GM23248 (cell line): ENCODE measurements at regions not wholly inside any gene's neighbourhood (a gene's known extent, or its start where the extent isn't known, plus 50 kb on each side); places are given as distances from the start of the nearest gene placed in this dataset.

Experiments used
- DNase-seq: peaks from one replicate; pipeline ENCODE4 v3.0.0-alpha.2; 2015
- H2AFZ ChIP-seq: fragments of 200-600 bp; sonication (generic); 2 replicates; pipeline ENCODE4 v1.6.1; 2016; ENCODE audit warnings: antibody characterized with exemption
- H3F3A ChIP-seq: fragments of 200-600 bp; sonication (generic); 2 replicates; pipeline ENCODE4 v1.6.1; 2016; ENCODE audit warnings: mild to moderate bottlenecking, antibody characterized with exemption, mixed run types; ENCODE audit not compliant: insufficient read depth
- H3K27ac ChIP-seq: fragments of 200-600 bp; sonication (generic); 2 replicates; pipeline ENCODE4 v1.5.1; 2016; ENCODE audit warnings: mild to moderate bottlenecking
- H3K27me3 ChIP-seq: fragments of 200-600 bp; sonication (generic); replicated peaks from 2 replicates; pipeline ENCODE4 v1.6.1; 2016; ENCODE audit warnings: mild to moderate bottlenecking; ENCODE audit not compliant: insufficient read depth
- H3K36me3 ChIP-seq: fragments of 200-600 bp; sonication (generic); 2 replicates; pipeline ENCODE4 v1.6.1; 2016; ENCODE audit warnings: low read depth, mild to moderate bottlenecking
- H3K4me1 ChIP-seq: fragments of 200-600 bp; sonication (generic); 2 replicates; pipeline ENCODE4 v1.6.1; 2016; ENCODE audit warnings: mild to moderate bottlenecking; ENCODE audit not compliant: insufficient read depth
- H3K4me2 ChIP-seq: fragments of 200-600 bp; sonication (generic); one replicate; pipeline ENCODE4 v1.6.1; 2016; ENCODE audit warnings: mild to moderate bottlenecking; ENCODE audit not compliant: unreplicated experiment
- H3K4me3 ChIP-seq: fragments of 200-600 bp; sonication (generic); 2 replicates; pipeline ENCODE4 v1.5.1; 2016; ENCODE audit warnings: mild to moderate bottlenecking
- H3K79me2 ChIP-seq: fragments of 200-600 bp; sonication (generic); 2 replicates; pipeline ENCODE4 v1.6.1; 2016; ENCODE audit warnings: mild to moderate bottlenecking; ENCODE audit not compliant: insufficient read depth
- H3K9ac ChIP-seq: fragments of 200-600 bp; sonication (generic); 2 replicates; pipeline ENCODE4 v1.6.1; 2016; ENCODE audit warnings: mild to moderate bottlenecking
- H3K9me2 ChIP-seq: fragments of 200-600 bp; sonication (generic); 2 replicates; pipeline ENCODE4 v1.6.1; 2016; ENCODE audit warnings: mixed run types, mild to moderate bottlenecking, moderate library complexity; ENCODE audit not compliant: insufficient read depth
- H3K9me3 ChIP-seq: fragments of 200-600 bp; sonication (generic); one replicate; pipeline ENCODE4 v1.6.1; 2017; ENCODE audit warnings: low read depth
- H4K20me1 ChIP-seq: fragments of 200-600 bp; sonication (generic); 2 replicates; pipeline ENCODE4 v1.6.0; 2016; ENCODE audit not compliant: insufficient read depth
- EZH2 ChIP-seq: fragments of 200-600 bp; sonication (generic); IDR thresholded peaks from 2 replicates; pipeline ENCODE4 v1.6.1; 2018; ENCODE audit warnings: antibody characterized with exemption, mild to moderate bottlenecking; ENCODE audit not compliant: insufficient read depth, poor library complexity, severe bottlenecking
- EZH2phosphoT487 ChIP-seq: fragments of 200-600 bp; sonication (generic); IDR thresholded peaks from 2 replicates; pipeline ENCODE4 v1.6.1; 2018; ENCODE audit warnings: antibody characterized with exemption, moderate library complexity, mild to moderate bottlenecking, low read depth; ENCODE audit not compliant: insufficient read depth
- WGBS, 2 experiments: methylation state at CpG; one replicate each; pipeline ENCODE4 v1.1.6; 2015 to 2017; ENCODE audit warnings: low lambda C conversion rate in 2 of 2, low coverage in 1 of 2; ENCODE audit errors: missing lambda C conversion rate in 2 of 2; 5-methylcytosine and 5-hydroxymethylcytosine counted together
- in situ Hi-C: fragments of 300-500 bp; cut with MboI; formaldehyde crosslinking; loops from 2 replicates; pipeline ENCODE4 v1.15.0; 2020

GRCh38 chr5:74431290-74431669 lies 209.2 kb downstream of the ENC1 start:
- in situ Hi-C loops = no loop called here
- no peak for TF ChIP-seq EZH2
- TF ChIP-seq EZH2phosphoT487 = no peak
- H3K9ac ChIP-seq = no peak overlapping the region
- H2AFZ ChIP-seq = no peak overlapping the region
- no peaks in the 10 kb centered on the region for H3F3A ChIP-seq
- no peaks in the 10 kb centered on the region for H3K27me3 ChIP-seq
- H3K79me2 ChIP-seq = no peaks in the 10 kb centered on the region
- H3K4me3 ChIP-seq = no peak overlapping the region
- no peaks in the 10 kb centered on the region for H3K36me3 ChIP-seq
- no peak overlapping the region for H3K4me2 ChIP-seq
- peaks cover 11% of the 10 kb centered on the region for H3K4me1 ChIP-seq
- no peak for DNase-seq
- H3K9me3 ChIP-seq = no peaks in the 10 kb centered on the region
- WGBS, 2 experiments = 89 to 93% methylated on average over 2 of the region's 2 CpGs
- no peaks in the 10 kb centered on the region for H4K20me1 ChIP-seq
- H3K9me2 ChIP-seq = no peaks in the 10 kb centered on the region
- H3K27ac ChIP-seq = no peak overlapping the region

- Histone ChIP-seq H3K36me3 (no peaks in the 10 kb centered on the region), H2AFZ (no peak overlapping the region), H3K9ac (no peak overlapping the region), H3K4me3 (no peak overlapping the region), H3K27ac (no peak overlapping the region), H3K9me3 (no peaks in the 10 kb centered on the region), H3K4me1 (peaks cover 11% of the 10 kb centered on the region), H4K20me1 (no peaks in the 10 kb centered on the region), H3K27me3 (no peaks in the 10 kb centered on the region), H3K9me2 (no peaks in the 10 kb centered on the region), H3F3A (no peaks in the 10 kb centered on the region), H3K79me2 (no peaks in the 10 kb centered on the region), H3K4me2 (no peak overlapping the region)
- DNase-seq = no peak
- in situ Hi-C loops = no loop called here
- WGBS, 2 experiments = 58 to 64% methylated on average over 4 of the region's 4 CpGs
- no peak for TF ChIP-seq EZH2
- TF ChIP-seq EZH2phosphoT487 = no peak
These were observed 209.8 kb downstream of the ENC1 start for GRCh38 chr5:74430631-74431289.

- Histone ChIP-seq H3K9me3 (no peaks in the 10 kb centered on the region), H3K27me3 (no peaks in the 10 kb centered on the region), H3K79me2 (no peaks in the 10 kb centered on the region), H3K4me2 (no peak overlapping the region), H2AFZ (no peak overlapping the region), H3K4me3 (no peak overlapping the region), H3K9ac (no peak overlapping the region), H3K36me3 (no peaks in the 10 kb centered on the region), H3K9me2 (no peaks in the 10 kb centered on the region), H3K4me1 (peaks cover 15% of the 10 kb centered on the region), H4K20me1 (no peaks in the 10 kb centered on the region), H3F3A (0 out of 2 replicates have a peak, but pooled peaks cover under 1% of the 10 kb centered on the region), H3K27ac (no peak overlapping the region)
- 69 to 81% methylated on average over 4 of the region's 4 CpGs for WGBS, 2 experiments
- no peak for DNase-seq
- no peak for TF ChIP-seq EZH2phosphoT487
- no peak for TF ChIP-seq EZH2
- in situ Hi-C loops = no loop called here
These were observed 211.0 kb downstream of the ENC1 start for GRCh38 chr5:74429495-74429894.

- no peaks in the 10 kb centered on the region for H3K27me3 ChIP-seq
- no peak overlapping the region for H3K27ac ChIP-seq
- no peaks in the 10 kb centered on the region for H3K79me2 ChIP-seq
- H3K4me1 ChIP-seq = peaks cover 16% of the 10 kb centered on the region
- in situ Hi-C loops = no loop called here
- no peak overlapping the region for H2AFZ ChIP-seq
- H3K36me3 ChIP-seq = no peaks in the 10 kb centered on the region
- TF ChIP-seq EZH2 (no peak), EZH2phosphoT487 (no peak)
- 0 out of 2 replicates have a peak, but pooled peaks cover 3% of the 10 kb centered on the region for H3F3A ChIP-seq
- DNase-seq = no peak
- no peaks in the 10 kb centered on the region for H4K20me1 ChIP-seq
- no peak overlapping the region for H3K4me2 ChIP-seq
- no peaks in the 10 kb centered on the region for H3K9me2 ChIP-seq
- 22 to 27% methylated on average over 2 of the region's 2 CpGs for WGBS, 2 experiments
- H3K9me3 ChIP-seq = no peaks in the 10 kb centered on the region
- no peak overlapping the region for H3K9ac ChIP-seq
- H3K4me3 ChIP-seq = no peak overlapping the region
These were observed 211.7 kb downstream of the ENC1 start for GRCh38 chr5:74428876-74429275.

GRCh38 chr5:74428275-74428674 lies 212.3 kb downstream of the ENC1 start:
- DNase-seq = no peak
- Histone ChIP-seq H3F3A (0 out of 2 replicates have a peak, but pooled peaks cover 3% of the 10 kb centered on the region), H3K36me3 (no peaks in the 10 kb centered on the region), H4K20me1 (no peaks in the 10 kb centered on the region), H3K79me2 (no peaks in the 10 kb centered on the region), H3K27ac (no peak overlapping the region), H3K9me2 (no peaks in the 10 kb centered on the region), H3K27me3 (no peaks in the 10 kb centered on the region), H3K4me2 (no peak overlapping the region), H3K4me1 (peaks cover 10% of the 10 kb centered on the region; the same call in 1 of the 2 replicates), H3K9me3 (no peaks in the 10 kb centered on the region), H3K9ac (no peak overlapping the region), H3K4me3 (no peak overlapping the region), H2AFZ (no peak overlapping the region)
- in situ Hi-C loops = no loop called here
- TF ChIP-seq EZH2 (no peak), EZH2phosphoT487 (no peak)
- whole genome bisulfite sequencing, 2 experiments = 59 to 68% methylated on average over 2 of the region's 2 CpGs
